Left hindlimb (tissue), 1 donor: ENCODE measurements at regions not wholly inside any gene's neighbourhood (a gene's known extent, or its start where the extent isn't known, plus 50 kb on each side); places are given as distances from the start of the nearest gene placed in this dataset.

Experiments used
- DNase-seq: peaks from one replicate; pipeline ENCODE4 v3.0.0-alpha.2; 2018

DNA sequence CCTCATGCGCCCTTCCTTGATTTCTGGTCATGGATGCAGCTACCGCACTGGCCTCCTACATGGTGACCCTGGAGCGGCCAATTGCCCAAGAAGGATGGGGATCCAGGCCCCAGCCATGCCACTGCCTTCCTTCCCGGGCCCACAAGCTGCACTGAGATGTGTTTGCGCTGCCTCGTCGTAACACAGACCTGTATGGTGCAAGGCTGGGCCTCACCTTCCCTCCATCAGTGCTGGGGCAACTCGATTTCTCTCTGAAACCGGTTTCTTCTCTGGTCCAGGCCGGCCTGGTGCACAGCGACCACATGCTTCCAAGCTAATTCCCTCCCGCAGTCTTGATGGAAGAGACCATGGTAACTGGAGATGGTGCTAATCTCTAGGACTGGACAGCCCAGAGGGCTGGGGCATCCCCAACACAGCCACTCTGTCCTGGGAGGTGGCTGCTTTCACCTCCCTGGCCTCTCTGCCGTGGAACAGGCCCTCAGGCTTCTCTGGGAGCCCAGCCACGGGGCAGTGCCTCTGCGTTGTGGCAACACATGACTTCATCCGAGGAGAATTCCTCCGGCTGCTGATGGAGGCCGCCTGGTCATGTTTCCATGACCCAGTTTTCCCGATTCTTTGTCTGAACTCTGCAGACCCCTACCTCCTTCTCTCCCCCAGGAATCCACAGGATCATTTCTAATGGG is 184.2 kb downstream of the GLI2 start:
- DNase-seq = peak; percentile 78

DNA sequence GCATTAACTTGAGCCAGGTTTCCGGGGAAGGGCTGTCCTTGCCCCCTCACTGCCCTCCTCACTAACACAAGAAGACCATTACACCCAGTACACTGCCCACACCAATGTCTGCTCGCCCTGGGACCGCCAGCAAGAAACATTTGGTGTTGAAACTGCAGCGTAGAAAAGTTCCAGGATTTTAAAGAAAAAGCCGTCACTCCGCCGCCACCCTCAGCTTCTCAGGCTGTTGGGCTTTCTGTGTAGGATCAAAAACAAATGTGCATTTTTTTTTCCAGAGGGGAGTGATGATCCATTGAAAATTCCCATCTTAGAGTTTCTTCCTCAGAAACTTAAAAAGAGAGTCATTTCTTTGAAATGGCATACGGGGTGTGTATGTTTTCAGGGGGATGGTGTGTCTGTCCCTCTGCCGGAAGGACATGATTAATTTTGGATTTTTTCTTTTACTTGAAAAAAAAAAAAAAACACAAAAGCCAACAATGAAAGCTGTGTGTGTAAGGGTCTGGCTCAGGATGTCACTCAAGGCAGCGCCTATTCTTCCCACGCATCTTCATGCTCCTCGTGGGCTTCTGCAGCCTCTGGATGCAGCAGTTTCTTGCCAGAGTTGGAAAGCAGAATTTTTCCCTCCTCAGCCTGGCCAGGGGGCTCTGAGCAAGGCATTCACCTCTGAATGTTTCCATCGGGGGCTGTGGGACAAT is 184.9 kb downstream of the GLI2 start:
- DNase-seq = no peak

DNA sequence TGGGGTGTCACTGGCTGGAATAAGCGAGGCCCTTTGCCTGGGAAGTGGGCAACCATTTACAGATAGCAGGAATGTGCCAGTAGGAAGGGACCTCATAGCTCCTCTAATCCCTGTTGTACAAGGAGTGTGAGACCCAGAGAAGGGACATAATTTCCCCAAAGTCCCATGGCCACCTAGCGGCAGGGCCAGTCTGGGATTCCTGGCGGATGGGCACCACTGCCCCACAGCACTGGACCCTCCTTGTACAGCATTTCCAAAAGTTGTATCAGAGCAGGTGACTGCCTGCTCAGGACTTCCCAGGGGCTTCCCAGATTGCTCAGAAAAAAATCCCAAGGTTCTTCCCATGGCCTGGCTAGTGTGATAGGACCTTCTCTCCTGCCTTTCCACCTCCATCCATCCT is 185.8 kb downstream of the GLI2 start:
- DNase-seq = no peak

DNA sequence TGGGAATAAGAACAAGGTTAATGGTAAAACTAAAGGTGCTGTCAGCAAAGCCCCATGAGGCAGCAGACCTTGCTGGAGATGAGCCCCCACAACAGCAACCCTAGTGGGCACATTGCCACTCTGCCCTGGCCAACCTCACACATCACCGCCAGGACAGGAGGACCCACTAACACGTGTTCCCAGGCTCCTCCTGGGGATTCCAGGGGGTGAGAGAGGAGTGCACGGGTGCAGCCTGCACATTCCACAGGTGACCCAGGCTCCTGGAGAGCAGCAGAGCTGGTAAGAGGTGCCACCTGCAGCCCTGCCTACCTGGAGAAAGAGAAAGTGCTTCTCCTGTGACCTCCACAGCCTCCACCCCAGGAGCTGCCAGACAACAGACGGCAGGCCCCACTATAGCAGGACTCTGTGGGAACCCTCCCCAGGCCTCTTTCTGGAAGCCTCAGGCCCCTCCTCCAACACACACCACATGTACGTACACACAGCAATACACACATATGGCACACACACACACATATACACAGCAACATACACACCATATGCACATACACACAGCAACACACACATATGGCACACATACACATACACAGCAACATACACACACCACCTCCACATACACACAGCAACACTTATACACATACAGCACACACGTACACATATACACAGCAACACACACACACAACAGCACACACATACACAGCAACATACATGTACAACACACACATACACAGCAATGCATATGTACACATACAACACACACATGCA is 187.1 kb downstream of the GLI2 start:
- DNase-seq = no peak

DNA sequence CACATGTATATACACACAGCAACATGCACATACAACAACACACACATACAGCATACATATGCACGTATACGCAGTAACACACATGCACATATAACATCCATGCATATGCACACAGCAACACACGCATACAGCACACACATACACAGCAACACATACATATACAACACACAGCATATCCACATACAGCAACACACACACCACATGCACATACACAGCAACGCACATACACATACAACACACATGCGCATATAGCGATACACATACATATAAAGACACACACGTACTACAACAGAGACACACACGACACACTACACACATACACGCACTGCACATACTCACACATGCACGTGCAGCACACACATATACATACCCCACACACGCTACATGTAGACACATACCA is 187.8 kb downstream of the GLI2 start:
- no peak for DNase-seq

DNA sequence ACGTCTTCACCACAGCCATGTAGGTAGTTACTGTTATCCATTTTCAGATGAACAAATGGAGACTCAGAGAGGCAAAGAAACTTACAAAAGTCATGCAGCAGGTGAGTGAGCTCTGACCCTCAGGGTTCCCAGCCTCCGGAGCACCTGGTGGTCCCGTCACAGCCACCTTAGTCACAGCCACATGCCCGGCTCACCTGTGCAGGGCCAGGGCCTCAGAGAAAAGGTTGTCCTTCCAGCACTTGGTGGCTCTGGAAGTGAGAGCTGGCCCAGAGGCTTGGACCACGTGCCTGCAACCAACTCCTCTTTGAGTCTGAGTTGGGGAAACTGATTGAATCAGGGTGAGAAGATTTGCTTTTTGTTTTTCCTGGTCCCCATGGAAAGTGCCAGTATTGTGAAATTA is 189.3 kb downstream of the GLI2 start:
- DNase-seq = no peak

DNA sequence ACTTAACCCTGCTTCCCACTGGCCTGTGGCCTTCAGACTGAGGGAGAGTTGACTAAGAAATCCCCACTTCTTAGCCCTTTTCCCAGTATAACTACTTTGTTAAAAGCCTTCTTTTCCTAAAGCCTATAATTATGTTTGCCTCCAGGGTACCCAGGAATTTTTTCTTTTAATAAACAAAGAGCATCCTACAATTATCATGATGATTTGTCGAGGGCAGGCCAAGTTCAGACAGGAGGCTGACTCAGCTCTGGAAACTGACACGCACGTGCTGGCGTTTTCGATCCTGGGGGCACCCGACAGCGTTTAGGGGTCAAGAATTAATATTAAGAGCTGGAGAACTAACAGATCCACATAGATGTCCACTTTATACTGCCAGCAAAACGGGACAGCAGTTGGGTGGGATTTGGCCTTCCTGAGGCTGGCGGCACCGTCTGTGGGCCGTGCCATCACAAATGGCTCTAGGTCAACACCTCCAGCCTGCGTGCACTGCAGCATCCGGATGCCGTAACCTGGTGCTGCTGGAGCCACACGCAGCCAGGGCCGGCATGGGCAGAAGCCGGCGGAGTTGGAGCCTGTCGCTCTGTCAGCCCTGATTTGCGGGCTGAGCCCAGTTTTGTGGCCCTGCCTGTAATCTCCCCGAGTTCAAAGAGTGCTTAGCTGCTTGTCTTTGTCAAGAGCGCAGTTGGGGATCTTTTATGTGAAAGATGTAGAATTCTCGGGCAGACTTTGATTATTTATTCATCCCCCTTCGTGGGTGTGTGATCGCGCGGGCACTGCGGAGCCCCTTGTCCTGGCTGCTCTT is 191.0 kb downstream of the GLI2 start:
- no peak for DNase-seq

DNA sequence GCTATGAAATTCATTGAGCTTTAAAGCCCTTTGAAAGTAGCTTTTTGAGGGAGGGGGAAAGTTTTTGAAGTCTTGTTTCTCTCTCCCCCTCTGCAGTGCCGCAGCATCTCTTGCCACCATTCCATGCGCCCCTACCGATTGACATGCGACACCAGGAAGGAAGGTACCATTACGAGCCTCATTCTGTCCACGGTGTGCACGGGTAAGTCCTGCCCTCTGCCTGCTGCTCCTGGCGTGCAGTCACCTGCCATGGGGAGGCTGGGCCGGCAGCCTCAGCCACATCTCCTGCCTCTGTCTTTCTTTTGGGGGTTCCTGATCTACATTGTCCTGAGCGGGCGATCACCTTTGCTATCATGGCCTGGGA is 191.6 kb downstream of the GLI2 start:
- no peak for DNase-seq

DNA sequence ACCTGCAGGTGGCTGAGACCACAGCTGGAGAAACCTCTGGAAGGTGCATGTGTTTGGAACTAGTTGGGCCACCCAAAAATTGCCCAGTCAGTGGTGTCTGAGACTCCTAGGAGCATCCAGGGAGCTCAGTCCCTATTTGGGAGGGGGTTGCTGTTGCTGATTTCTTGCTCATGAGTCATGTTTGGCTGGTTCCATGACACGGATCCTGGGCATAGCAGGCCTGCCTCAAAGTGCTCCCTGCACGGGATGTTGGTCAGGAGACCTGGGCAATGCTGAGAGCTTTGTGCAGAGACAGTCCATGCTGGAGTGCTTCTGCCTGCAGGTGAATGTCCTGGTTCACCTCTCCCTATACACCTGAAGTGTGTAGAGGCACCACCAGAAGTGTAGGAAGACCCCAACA is 194.2 kb downstream of the GLI2 start:
- no peak for DNase-seq

DNA sequence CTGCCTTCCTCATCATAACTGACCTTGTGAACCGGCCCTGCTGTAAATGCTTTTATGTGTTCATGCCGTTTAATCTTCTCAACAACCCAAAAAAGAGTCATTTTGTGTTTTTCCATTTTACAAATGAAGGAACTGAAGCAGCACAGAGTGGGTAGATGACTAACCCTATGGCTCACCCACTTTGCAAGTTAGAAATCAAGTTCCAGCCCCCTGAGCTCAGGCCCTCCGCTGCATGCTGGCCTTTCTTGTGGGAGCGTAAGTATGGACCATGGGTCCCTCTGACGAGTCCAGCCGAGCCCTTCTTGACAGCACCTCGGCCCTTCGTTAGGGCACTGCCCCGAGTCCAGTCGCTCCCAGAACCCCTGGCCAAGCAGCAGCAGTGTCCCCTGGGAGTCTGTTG is 194.6 kb downstream of the GLI2 start:
- no peak for DNase-seq

DNA sequence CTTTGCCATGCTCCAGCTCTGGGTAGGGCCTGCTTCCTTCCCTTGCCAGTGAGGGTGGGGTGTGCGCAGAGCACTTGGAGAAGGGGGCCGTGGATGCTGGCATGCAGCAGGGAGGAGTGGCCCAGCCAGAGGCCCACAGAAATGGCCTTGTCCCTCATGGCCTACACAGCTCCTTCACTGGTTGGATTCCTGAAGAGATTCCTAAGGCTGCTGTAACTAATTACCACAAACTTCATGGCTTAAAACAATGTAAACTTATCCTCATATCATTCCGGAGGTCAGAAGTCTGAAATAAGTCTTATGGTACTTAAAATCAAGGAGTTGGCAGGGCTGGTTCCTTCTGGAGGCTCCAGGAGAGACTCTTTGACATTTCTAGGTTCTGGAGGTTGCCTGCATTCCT is 195.2 kb downstream of the GLI2 start:
- no peak for DNase-seq

DNA sequence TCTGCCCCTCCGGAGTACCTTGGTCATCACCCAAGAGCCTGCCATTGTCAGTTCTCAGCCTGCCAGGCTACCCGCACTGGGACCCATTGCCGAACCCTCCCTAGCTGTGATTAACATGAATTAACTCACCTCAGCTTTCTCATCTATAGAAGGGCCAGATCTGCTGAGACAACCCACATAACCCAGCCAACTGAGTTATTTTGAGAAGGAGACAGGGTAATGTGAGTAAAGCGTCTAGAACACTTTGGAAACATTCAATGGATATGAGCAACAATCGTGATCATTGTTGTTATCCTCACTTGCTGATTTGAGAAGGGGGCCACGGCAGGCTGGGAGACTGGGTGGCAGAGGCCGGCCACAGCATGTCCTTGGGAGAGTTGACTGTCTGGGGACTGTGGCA is 196.8 kb downstream of the GLI2 start:
- DNase-seq = no peak

DNA sequence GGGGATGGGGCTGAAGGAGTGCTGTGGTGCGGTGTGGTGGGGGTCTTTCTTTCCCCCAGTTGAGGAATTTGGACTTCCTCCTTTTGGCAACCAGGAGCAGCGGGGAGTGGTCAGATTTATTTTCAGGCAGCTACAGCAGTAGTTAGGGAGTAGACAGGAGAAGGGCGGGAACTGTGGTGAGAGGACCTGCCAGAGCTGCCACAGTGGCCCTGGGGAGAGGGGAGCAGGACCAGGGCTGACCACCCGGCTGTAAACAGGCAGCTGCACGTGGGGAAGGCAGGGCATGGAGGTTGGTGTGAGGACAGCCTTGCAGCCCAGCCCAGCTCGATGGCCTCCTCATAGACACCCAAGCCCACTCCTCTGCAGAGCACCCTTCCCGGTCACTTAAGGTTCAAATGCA is 197.2 kb downstream of the GLI2 start:
- no peak for DNase-seq

DNA sequence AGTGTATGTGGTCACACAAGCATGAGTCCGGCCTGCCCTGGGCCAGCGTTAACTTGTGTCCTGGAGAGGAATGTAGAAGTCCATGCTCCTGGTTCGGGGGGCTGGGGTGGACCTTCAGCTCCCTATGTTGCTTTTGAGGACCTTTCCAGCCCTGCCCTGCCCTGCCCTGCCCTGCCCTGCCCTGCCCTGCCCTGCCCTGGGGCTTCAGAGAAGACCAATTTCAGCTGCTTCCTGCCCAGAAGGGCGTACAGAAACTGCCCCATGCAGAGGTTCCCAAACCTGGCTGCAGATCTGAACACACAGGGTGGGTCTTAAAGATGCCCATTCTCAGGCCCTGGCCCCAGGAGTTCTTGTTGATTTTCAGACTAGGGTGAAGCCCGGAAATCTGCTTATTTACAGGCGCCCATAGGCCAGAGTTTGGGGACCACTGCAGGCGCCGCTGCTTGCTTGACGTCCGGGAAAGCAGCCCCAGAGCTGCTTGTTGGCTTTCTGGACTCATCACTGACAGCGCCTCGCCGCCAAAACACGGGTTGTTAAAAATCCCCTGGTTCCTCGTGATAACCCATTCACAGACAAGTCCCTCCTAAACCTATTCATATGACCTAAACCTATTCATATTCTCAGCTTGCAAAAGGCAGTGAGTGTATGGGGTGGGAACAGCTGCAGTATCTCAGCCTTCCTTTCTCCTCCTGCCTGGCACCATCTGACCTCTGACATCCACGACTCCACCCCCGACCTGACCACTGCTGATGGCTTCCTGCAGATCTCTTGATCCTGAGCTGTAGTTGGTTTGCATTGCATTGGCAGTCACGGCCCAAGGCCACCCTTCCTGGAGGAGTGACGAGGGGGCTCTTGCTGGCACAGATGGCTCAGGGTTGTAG is 198.3 kb downstream of the GLI2 start:
- no peak for DNase-seq

DNA sequence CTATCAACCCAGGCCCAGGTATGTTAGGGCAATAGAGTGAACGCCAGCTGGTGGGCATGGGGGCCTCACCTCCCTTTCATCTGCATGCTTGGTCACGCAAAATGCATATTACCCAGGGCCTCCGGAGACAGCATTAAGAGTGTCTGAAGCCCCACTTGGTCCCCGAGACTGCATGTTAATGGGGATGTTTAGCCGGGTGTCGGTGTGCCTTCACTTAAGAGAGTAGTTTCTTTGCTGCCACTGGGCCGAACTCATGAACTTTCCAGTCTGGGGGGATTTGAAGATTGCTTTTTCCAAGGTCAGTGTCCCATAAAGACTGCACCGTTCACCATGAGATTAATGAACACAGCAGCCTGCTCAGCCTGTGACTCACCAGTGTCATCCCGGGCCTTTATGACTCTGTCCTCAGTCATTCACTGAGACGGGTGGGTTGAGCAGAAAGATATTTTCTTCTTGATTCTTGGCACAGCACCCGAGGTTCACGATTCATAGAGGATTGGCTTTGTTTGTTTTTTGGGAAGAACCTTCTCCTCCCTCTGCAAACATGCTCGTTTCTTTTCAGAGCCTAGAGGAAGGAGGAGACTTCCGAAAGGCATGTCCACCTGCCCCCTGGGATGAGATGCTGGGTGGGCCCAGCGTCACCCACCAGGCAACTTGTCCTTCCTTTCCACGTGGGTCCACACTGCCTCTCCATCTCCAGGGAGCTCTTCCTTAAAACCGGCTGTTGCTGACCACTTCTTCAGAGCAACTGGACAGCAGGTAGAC is 199.1 kb downstream of the GLI2 start:
- no peak for DNase-seq

DNA sequence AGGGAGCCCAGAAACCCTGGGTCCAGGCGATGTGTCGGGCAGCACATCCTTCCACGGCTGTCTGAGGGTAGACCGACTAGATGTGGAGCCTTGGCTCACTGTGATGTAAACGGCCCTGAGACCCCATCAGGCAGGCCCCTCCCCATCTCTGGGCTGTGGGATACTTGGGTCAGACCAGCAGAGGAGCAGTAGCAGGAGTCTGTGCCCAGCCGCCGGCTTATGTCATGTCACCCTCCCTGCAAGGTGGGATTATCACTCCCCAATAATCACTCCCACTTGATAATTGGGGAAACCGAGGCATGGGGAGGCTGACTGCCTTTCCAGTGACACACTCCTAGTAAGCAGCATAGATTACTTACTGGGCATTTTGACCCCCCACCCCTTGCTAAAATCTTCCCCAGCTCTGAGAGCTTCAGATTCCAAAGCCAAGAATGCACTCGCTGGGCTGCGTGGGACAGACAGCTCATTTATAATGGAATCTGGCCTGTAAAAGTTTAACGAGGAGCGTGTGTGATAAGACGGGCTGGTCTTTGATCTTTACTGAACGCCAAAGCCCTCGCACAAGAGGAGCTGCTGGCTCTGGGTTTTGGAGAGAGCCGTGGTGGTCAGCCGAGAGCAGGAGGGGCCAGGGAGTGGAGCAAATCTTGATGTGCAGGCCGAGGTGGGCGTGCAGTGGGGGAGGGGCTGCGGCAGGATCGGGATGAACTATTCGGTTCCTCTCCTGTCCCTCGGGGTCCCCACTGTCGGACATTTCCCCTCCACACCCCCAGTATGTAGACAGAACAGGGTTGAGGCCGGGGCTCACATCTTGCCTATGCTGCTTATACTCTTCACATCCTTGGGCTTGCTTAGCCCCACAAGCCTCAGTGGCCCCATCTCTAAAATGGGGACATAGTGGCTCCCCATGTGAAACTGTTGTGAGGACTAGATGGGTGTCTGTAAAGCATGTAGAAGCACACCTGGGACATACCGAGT is 200.0 kb downstream of the GLI2 start:
- no peak for DNase-seq

DNA sequence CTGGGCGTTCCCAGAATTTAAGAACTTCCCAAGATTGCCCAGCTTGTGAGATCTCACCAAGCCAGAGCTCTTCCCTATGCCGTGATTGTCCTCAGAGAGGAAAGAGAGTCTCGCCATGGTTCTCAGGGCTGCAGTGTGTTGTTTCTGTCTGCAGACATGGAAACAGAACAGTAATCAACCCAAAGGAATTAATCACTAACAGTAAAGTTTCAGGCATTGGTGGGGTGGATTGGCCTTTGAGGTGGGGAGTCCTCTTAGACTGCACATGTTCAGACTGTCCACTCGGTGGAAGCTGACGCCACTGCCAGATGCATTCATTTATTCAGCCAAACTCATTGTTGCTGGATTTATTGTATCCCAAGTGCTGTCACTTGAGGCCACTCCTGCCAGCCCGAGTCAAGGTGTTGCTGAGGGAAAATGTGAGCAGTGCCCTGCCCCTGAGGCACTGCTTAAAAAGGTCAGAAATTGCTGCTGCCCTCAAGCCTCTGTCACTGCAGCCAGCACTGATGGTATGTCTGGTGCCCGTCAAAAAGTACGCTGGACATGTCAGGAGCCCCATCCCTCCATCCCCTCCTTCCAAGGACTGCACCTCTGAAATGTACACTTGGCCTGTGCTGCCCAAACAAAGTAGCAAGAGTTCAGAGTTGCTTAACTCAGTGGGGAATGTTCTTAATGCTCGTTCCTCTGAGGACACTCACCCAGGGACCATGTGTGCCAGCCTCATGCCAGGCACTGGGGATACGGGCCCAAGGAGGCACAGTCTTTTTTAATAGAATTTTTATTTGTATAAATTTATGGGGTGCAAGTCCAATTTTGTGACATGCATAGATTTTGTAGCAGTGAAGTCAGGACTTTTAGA is 201.0 kb downstream of the GLI2 start:
- no peak for DNase-seq

DNA sequence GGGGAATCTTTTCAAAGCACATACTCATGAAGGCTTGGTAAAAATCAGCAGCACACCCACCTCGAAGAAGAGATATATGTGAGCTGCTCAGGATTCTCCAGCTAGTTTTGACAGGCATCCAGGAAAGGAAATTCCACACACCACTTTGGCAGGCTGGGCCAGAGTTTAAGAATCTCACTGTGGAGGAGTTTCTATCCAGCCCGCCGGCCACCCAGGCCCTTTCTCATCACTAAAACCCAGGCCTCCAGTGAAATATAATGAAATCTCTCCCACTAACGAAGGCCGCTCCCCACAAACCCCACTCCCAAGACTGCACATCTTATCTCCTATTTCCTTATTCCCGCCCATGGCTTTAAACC is 202.0 kb downstream of the GLI2 start:
- peak; percentile 87 for DNase-seq

DNA sequence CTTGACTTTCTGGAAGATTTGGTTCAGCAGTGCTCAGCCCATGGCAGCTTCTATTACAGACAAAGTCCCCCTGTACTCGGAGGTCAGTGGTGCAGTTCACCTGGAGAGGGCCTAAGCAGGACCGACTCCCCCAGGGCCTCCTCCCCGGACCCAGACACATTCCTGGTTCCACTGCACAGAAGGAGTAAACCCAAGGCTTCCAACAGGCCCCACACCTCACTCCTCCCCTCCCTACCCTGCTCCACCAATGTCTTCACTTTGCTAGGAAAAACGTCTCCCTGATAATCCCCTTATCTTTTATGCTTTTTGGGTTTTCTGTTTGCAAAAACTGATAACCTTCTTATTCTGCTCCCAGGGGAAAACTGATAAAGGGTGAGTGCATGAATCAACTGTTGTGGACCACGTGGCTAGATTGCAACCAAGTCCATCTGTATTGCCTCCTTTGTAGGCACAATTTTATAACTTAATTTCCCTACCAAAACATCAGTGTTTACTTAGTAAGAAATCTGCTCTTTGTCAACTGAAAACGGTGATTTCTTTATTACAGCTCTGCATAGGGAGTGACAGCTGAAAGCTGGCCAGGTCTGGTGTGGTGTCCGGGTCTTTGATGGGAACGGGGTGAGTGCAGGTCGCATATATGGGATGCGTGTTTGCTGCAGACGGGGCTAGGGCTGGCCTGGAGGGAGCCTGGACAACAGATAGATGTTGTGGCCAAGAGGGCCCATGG is 202.5 kb downstream of the GLI2 start:
- no peak for DNase-seq
